ENCODE measurements at regions not wholly inside any gene's neighbourhood (a gene's known extent, or its start where the extent isn't known, plus 50 kb on each side); places are given as distances from the start of the nearest gene placed in this dataset.

DNA sequence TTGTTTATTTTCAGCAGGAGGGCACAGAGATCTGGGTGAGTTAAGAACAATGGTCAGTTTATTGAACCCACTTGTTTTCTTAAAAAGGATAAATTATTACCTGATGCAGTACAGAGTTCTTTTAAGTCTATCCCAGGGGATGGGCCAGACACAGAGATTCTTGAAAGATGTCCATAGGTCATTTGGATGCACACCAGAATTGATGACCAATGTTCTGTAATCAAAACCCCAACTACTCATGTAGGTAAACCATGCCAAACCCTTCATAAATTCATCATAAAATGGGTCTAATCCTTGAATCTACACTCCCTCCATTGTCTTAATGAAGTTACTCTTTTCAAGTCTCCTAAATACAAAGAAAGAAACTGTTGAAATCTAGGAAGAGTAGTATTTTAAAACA lies 273.0 kb upstream of the COL8A1 start:
- no peak for DNase-seq

DNA sequence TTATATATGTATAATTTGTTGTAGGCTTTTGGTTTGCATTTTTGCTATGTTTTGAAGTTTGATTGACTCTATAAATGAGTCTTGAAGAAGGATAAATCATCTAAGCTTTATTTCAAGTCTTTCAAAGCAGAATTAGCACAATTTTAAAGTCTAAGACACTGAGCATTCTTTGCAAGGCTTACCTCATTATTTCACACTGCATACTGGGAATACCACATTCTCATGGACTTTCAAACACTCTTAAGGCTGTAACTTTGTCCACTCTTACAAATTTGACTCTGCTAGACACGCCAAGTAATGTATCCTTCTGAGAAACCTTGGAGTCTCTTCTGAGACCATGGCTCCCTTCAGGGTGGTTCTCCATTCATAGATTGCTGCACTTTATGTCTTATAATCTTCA lies 281.3 kb upstream of the COL8A1 start:
- no peak for DNase-seq

DNA sequence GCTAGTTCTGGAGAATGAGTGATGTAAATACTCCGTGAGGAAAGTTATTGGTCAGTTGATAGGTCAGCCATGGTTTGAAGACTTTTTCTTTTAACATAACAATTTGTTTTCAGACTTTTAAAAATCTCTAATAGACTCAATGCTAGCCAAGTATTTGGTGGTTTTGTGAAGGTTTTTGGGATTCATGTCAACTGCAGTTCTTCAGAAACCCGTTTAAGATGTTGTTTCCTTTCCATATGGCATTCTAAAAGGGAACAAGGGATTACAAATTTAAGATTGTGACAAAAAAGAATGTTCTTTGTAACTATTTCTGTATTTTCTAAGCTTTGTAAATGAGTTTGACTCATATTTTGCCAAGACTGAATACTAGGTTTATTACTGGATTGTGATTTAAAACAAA lies 281.7 kb upstream of the COL8A1 start:
- DNase-seq, result no peak

DNA sequence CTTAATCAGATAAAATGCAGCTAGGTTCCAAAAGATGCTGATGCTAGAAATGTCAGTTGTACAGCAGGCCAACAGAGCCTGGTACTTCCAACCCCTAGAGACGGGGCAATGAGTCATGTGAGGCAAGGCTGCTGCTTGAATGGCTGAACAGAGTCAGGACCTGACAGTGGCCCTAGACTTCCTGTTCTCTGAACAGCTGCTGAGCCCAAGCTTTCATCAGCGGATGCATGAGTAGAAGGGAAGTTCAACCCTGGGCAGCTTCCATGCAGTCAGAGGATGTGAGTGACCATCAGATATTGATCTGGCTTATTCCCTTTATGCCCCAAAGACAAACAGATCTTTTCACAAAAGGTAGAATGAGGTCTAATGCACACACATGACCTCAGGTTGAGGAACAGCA lies 282.9 kb upstream of the COL8A1 start:
- peak; percentile 8 for DNase-seq

DNA sequence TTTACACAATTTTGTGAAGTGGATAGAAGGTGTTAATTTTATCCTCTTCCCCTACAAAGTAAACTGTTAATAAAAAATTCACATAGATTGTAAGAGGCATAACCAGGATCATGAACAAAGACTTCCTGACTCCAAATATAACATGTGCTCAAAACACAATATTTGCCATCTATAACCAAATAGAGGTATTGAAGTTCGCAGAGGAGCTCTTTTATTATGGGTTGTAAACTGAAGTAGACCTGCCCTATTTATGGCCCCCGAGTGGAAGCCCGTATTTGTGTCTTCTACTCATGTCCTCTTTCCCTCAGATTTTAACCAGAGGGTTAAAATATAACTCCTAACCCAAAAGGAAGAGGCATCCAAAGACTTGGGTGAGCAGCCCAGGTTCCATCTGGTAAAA lies 285.6 kb upstream of the COL8A1 start:
- DNase-seq, result no peak

DNA sequence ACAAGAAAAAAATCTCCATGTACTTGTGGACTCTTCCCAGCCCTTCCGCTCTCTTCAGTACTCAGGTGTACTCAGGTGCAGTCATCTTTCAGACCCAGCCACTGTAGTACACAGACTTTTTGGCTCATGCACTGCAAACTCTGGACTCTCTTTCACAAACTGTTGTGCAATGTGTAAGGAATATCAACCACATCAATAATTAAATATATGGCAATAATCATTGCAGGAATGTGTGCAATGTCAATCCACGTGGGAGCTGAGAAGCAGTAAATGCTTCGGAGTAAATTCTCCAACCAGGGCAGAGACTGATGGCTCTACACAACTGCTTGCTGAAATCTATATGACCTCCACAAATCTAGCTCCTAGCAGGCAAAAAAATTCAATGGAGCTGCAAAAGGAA lies 287.3 kb upstream of the COL8A1 start:
- DNase-seq, result no peak

DNA sequence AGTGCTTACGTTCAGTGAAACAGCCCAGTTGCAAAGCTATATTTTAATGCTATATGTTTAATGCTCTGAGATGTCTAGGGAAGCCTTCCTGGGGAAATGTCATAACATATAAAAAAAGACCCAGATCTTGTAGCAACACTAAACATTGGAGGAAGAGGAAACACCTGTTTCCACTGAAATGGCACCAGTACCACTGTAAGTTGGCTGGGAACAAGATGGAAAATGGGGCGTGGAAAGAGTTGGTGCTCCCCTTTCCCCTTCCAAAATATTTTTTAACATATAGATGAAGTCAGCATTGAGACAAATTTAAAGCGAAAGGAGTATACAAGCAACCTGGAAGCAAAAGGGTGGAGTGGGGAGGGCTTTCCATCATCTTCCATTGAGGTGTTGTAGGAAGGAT lies 289.9 kb upstream of the COL8A1 start:
- DNase-seq, result no peak

DNA sequence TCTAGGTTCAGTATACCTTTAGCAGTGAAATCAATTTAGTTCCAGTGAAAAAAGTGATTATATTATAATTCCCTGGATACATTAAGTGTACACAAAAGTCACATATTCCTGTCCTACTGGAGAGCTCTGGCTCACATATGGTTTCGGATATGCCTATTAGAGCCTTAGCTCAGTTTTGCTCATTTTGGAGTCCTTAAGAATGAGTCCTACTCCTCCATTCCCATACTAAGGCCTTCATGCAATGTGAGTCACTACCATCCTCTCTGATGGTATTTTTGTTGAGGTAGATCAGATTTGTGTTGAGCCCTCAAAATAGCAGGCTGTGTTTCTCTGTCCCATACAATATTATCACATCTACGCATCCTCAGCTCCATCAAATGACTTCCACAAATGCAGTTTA lies 294.2 kb upstream of the COL8A1 start:
- DNase-seq, result no peak

DNA sequence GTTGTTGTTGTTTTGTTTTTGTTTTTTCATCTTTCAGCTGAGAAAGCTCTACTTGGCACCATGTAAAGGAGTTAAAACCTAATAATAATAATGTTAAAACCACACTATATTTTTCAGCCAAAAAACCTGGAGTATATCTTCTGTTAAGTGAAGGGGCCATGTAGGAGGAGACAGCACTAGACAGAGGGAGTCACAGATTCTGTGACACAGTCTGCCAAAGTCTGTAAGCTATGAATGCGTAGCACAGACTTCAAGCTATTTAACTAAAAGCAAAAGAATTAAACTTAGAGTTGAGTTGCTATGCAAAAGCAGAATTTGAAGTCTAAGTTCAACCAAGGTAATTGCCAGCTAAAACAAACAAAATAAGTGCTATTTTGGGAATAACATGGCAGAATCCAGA lies 296.0 kb upstream of the COL8A1 start:
- DNase-seq, result no peak

DNA sequence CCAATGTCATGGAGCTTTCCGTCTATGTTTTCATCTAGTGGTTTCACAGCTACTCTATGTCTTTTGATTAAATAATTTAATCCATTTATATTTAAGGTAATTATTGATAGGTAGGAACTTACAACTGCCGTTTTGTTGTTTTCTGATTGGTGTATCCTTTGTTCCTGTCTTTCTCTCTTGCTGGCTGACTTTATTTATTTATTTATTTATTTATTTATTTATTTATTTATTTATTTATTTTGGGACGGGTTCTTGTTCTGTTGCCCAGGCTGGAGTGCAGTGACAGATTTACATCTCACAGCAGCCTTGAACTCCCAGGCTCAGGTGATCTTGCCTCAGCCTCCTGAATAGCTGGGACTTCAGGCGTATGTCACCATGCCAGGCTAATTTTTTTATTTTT lies 299.2 kb upstream of the COL8A1 start:
- DNase-seq, result no peak

DNA sequence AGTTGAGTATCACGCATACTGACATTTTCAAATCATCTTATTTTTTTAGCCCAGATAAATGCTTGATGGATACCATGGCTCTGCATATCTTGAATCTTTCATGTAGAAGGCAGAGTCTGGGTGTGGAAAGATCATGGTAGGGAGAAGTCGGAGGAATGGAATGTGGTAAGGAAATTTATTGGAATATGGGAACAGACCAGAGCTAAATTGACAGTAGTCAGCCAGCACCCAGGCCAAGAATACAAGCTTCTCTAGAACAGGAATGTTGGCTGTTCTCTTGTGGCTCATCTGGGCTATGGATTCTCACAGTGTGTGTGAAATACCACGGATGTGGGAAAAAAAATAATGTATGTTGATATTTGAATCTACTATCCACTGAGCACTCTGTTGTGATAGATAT lies 305.7 kb upstream of the COL8A1 start:
- DNase-seq, result no peak

DNA sequence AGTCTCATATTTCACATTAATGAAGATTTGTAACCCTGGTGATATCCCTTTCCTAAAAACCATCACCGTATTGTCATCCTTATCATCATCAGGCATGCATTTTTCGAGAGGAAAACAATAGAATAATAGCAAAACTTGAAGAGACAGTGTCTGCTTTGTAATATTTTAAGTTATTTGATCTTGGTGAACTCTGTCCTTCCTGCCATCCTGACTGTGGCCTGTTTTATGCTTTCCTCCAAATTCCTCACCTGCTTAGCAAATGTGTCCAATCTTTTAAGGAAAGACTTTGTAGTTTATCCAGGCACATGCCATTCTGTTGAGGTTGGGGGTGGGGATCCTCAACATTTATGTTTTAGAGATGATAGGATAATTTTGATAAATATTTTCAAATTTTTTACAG lies 306.1 kb upstream of the COL8A1 start:
- DNase-seq, result no peak

DNA sequence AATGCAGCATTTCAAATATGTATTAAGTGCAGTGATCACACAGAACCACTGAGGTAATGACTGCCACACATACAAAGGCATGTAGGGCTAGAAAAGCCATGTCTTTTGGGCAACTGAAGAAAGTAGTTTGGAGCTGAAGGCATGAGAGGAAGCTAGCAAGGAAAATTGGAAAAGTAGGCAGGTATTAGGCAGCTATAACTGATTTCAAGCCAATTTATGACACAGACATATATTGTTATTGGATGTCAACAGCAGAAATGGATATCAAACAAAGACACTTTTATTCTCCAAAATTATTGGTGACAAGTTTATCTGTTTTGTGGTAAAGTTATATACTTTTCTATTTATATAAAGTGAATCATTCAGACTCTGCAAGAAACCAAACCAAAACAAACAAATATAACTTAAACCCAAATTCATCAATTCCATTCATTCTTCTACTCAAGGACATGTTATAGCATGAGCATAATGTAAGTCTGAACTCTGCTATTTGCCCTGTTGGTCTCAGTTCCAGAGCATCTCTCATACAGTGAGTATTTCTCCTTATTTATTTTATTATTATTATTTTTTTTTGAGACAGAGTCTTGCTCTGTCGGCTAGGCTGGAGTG lies 307.4 kb upstream of the COL8A1 start:
- DNase-seq, result no peak

DNA sequence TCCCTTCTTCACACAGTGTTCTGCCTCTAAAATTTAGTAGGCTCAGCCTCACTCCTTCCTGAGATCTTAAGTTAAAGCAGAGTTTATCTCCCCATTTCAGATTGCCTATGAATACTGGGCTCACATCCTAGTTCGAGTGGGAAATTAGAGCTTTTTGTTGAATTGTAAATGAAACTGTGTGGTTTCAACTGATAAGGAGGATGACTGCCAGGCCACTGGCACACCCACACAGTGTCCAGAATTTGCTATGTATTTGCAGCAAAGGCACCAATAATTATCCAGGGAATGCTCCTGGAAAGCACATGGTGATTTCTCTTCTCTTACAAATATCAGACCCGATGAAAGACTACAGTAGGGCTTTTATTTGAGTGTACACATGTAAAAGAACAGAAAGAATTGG lies 308.1 kb upstream of the COL8A1 start:
- DNase-seq, result no peak

DNA sequence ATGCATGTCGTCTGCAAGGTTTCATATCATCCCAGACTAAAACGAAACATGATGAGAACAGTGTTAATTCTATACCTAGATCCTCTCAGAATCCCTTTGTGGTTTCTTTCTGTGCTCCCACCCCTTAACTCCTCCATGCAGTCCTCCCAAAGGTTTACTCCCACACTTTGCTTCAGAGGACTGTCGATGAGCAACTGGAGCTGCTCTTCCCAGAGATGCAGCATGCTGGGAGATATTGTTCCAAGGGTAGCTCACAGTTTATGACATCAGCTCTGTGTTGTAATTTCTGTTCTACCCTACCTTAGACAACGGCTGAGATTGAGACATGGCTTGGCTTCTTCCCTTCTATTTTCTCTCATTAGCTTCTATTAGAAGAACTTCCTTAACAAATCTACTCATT lies 313.0 kb upstream of the COL8A1 start:
- DNase-seq, result no peak

DNA sequence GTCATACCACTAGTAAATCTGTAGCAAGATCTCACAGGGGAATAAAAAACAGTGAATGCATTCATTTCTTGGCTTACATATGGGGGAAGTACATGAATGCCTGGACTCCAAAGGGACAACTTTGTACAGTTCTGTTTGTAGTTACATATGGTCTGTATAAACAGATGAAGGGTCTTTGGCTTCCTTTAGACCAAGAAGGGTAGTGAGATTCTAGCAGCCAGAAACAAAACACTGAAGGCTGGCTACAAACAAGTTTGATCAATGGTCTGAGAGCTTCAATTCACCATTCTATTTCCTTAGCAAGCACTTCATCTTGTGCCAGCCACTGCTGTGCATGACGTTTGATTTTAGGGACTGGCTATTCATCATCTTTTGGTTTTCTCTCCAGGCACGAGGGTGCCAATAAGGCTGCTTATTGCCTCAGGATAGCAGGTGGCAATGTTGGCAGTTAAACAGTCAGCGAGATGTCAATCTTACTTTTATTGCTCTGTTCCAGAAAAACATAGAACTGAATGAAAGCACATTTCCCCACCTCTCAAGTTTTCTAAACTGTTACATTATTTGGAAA lies 313.7 kb upstream of the COL8A1 start:
- DNase-seq, result no peak

DNA sequence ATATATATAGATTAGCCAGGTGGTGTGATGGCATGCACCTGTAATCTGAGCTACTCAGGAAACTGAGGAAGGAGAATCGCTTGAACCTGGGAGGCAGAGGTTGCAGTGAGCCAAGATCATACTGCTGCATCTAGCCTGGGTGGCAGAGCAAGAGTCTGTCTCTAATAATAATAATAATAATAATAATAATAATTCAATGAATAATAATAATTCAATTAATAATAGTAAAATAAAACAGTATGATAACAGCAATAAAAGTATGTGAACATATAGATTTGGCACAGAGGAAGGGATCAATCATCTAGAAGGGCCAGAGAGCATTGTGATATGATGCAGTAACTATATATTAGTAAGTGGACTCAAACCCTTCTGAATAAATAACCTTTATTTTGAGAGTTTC lies 314.5 kb upstream of the COL8A1 start:
- DNase-seq, result no peak

DNA sequence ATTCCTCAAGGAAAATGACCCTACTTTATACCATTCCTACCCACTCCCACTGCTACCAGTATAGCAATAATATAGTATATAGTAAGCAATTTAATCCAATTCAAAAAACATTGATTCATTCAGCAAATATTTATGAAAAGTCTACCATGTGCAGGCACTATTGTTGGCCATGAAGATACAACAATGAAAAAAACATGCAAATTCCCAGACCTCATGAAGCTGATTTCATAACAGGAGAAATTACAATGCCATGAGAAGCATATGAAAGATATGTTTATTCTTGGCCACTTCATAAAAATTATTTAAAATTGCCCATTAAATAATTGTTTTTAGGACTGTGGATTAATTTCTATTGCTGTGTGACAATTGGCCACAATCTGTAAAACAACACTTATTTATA lies 315.8 kb upstream of the COL8A1 start:
- DNase-seq, result no peak

DNA sequence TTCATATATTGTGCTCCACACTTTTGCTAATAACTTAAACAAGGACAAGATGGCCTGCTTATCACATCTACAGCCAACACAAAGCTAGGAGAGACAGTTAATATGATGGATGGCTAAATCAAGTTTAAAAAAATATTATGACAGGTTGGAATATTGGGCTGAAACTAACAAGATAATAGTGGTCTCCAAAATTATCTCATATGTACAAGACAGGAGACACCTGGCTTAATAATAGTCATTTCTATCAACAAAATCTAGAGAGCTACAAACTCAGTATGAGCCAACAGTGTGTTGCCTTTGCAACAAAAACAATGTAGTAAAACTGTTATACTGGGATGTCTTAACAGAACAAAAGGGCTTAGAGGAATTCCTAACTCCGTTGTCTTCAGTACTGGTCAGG lies 317.1 kb upstream of the COL8A1 start:
- no peak for DNase-seq

DNA sequence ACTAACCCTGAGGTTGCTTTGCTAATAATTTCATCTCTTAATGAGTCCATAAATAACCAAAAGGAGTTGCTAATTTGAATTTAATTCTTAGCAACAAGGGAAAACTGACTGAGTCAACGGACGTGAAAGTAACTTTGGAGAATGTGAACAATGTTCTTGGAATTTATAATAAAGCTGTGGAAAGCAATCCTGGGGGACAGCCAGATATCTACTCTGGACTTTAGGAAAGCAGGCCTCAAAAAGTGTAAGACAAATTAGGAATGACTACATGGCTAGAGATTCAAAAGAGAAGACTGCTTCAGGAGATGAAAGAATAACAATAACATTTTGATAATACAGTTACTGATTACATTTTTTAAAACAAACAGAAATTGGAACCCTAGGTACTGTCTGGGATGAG lies 318.4 kb upstream of the COL8A1 start:
- no peak for DNase-seq

DNA sequence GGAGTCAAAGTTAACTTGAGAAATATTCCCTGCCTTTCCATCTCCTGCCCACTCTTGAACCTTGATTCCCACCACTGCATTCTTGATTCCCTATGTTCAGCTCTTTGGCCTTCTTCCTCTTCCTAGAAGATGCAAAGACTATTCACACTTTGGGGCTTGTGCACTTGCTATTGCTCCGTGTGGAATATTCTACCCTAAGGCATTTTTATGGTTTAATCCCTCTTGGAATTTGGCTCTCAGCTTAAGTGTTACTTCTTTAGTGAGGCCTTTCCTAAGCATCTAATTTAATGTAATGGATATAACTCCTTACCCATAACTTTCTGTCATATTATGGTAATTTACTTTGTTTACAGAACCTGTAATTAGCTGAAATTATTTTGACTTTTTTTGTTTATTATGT lies 318.9 kb upstream of the COL8A1 start:
- DNase-seq, result no peak

DNA sequence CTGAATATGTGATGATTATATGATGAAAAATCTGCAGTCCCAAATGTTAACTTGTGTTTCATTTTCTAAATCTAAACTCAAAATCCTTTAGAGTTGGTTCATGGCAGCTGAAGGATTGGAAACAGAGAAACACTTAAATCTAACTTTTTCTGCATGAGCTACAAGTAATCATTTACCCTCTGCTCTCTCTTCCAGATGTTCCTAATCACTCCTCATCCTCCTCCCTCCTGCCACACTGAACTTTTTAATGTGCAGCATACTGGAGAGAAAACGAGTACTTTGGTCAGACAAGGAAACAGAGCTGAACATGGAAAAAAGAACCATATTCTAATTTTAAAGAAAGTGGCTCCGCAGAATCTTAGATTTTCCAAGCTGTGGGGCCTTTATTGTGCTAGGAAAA lies 321.2 kb upstream of the COL8A1 start:
- DNase-seq, result no peak

DNA sequence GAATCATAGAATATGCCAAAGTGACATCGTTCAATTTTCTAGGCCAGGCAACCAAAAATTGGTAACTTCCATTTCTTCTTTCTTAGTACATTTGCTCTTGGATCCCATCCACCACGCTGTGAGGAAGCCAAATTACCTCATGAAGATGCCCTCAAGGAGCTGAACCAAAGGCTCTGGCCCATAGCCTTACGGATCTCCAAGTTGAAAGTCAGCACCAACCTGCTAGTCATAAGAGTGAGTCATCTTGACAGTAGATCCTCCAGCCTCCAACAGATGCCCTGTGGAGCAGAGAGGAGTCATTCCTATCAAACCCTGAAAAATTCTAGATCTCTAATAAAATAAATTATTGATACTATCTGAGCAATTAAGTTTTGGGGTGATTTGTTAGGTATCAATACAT lies 322.5 kb upstream of the COL8A1 start:
- DNase-seq, result no peak

DNA sequence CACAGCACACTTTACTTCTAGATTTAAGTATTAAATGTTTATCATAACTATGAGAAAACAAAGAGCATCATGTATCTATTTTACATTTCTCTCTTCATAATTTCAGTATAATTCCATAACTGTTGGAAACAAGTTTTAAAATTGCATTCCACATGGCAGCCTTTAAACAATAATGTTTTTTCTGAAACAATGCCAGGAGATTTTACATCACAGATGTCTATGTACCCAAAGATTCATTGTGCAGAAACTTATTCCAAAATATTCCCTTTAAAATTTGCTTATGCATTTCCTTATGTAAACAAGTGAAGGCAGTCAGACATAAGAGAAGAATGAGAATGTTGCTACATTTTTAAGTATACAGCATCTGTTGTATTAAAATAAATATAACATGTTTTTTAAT lies 324.9 kb upstream of the COL8A1 start:
- no peak for DNase-seq

DNA sequence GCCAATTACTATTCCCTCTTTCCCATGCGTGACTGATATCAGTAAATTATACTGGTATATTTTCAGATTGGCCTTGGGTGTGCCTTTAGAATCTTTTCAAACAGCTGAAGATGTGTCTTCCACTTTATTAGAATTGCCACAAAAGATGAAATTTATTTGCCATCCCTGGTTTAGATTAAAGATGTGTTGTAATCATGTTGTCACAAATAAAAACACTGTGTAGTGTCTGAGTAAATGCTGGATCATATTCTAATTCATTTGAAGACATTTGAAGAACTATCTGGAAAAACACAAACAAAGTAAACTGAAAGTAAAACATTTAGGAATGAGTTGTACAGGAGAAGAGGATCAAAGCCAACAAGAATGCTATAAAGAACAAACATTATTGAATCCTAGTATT lies 339.7 kb upstream of the COL8A1 start:
- no peak for DNase-seq

DNA sequence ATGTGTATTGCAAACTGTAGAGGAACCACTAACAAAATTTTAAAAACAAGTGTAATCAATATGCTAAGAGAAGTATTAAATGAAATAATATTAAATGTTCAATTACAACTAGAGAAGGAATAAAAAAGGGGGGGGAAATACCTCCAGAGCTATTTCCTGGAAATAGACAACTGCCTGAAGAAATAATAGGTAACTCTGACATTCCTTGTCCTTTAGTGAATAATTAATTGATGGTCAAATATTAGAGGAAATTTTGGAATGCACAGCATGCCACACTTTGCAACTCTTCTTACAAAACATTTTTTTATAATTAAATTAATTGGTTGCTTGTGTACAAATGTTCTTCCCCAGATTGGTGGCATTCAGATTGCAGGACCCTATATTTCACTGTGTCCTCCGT lies 342.6 kb upstream of the COL8A1 start:
- no peak for DNase-seq
